ENCODE measurements at regions not wholly inside any gene's neighbourhood (a gene's known extent, or its start where the extent isn't known, plus 50 kb on each side); places are given as distances from the start of the nearest gene placed in this dataset.

DNA sequence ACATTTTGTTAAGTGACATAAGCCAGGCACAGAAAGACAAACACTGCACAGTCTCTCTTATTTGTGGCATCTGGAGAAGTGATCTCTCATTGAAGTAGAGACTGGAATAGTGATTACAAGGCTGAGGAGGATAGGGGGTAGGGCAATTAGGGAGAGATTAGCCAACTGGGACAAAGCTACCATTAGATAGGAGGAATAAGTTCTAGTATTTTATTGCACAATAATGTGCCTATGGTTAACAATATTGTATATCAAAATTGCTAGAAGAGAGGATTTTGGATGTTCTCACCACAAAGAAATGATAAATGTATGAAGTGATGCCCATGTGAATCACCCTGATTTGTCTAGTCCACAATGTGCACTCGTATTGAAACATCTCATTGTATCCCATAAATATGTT, 281.8 kb downstream of the MTRR start:
- DNase-seq: no peak

DNA sequence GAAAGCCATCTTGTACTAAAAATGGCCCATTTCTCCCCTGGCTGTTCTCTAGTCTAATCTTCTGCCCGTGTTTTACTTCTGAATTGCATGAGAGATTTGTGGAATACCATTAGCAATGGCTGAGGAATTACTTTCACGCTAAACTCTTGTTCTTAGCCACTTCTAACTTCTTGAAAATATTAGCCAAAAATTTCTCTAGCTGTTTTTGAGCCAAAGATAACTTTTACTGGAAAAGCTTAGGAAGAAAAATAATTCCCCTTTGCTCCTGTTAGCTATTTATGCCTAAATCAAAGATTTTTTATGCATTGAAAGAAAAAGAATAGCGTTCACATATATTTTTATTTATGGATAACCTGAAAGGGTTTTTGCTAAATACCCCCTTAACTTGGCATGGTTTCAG, 287.8 kb downstream of the MTRR start:
- no peak for DNase-seq

DNA sequence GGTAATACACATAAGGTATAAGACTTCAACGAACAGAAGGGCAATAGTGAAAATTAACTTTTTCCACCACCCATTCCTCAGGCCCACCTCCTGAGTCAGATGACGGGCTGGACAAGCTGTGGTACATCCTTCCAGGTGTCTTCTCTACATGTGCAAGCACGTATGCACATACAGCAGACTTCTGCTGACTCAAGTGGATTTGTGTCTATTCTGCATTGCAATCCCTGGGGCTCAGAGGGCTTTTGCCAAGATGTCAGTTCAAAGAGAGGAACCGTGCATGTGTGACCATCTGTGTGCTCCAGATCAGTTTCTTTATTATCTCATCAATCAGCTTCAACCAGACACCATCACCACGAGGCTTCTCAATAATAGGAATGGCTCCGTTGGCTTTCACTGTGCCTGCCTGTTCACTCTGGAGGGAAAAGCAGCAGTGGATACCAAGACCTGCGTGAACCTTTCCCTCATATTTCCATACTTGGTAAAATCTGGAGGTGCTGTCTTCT, 288.4 kb downstream of the MTRR start:
- no peak for DNase-seq

DNA sequence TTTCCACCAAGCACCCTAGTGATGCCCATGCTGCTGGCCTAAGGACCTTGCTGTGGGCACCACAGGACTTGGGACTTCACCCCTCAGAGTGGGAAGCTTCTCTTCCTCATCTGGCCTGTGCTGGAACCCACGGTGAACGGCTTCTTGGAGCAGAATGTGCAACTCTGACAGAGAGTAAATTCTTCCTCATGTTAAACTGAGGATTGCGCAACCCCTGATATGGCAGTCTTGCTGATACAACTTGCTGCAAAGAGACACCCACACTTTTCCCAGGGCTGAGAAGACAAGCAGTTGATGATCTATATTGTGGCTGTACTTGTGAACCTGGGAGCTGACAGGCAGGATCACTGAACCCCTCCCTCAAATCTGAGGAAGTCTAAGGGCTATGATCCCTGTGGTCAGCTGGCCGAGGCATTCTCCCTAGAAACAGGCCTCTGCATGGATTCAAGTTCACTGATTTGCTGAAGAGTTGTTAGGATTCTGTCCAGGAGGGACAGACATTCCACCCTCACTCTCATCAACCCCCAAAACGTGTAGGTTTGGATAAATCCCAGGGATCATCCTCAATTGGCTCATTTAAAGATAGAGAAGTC, 307.2 kb downstream of the MTRR start:
- DNase-seq: no peak

DNA sequence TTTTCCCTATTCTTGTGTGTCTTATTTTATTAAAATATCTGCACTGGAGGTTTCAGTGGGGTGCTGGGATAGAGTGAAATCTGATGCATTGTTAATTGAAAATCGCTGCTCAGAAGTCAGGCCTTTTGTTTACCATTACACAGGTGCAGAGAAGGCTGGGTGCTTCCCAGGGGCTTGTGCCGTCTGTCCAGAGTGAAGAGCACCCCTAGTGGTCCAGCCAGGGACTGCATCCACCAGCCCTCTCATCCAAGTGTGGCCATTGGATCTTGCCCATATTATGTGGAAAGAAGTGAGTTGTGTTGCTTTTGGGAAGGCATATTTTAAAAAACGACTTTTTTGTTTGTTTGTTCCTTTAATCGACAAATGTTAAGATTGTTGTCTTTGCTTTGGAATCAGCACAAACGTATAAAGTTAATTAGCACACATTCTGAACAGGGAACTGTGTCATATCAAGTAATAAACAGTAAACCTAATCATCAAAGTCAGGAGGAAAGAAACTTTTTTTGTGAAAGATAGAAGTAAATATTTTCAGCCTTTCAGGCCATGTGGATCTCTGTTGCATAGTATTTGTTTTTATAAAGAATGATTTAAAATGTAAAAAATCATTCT, 315.6 kb downstream of the MTRR start:
- peak; percentile 7 for DNase-seq

DNA sequence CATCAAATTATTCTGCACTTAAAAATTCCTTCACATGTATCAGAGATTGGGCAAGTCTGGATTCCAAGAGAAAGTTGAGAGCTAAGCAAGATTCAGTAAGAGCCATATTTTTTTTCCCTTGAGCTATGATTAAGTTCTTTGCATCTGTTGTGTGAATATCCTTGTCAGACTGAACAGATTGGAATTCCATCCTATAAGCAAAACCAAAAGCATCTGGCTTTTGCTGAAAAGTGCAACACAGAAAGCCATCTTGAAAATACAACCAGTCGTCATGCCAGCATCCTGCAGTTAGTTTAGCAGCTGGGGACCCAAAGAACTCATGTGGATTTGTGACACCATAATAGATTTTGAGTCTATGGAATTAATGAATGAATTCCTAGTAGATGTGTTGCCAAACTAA, 316.9 kb downstream of the MTRR start:
- DNase-seq: no peak

DNA sequence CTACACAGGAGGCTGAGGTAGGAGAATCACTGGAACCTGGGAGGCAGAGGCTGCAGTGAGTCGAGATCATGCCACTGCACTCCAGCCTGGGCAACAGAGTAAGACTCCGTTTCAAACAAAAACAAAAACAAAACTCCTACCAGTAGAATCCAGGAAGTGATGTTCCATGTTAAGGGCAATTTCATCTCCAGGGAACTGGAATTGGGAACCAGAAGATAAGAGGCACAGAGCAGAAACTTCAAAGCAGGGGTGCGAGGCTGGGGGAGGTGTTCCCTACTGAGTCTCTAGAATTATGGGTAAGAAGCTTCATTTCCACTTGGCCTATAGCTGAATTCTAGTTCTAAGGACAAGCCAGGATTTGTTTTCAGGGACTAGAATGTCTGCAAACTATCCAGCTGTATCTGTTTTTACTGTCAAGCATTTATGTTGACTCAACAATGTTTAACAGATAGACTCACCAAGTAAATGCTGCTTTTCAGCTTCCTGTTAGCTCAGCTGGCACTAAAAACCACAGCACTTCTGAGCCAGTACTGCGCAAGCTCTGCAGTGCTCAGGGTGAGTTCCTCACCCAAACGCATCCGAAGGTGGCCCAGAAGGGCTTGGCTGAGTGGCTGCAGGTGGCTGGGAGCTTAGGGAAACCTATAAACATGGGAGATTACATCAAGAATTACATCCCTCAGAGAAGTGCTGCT, 320.1 kb downstream of the MTRR start:
- no peak for DNase-seq

DNA sequence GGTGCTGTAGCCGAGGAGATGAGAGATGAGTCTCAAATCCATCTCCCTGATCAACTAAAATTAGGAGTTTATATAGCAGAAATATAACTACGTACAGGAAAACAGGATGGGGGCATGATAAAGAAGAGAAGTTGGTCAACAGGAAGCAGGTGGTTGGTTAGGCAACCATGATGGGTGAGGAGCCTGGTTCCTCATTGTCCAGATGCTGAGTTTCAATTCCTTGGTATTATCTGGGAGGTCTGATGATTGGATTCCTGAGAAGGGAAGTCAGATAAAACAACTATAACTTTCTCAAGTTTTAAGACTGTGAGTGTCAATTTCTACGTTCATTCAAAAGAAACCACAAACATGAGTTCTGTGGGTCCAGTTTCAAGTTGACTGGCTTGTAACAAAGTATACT, 323.9 kb downstream of the MTRR start:
- DNase-seq: no peak

DNA sequence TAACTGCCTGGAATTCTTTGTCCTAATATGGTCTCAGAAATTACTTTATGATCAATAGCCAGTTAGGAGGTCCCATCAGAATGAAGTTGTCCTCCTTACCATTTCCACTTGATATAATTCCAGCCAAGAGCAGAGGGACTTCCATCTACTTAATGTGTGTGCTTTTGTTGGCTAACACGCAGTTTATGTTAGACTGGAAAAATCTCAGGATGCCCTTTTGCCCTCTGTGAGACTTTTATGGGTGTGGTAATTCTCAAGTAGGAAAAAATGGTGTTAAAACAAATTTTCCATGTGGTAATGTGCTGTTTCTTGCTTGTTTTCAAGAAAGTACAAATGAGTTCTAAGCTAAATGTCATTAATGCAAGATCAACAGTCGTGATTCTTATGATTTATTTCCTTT, 327.1 kb downstream of the MTRR start:
- no peak for DNase-seq

DNA sequence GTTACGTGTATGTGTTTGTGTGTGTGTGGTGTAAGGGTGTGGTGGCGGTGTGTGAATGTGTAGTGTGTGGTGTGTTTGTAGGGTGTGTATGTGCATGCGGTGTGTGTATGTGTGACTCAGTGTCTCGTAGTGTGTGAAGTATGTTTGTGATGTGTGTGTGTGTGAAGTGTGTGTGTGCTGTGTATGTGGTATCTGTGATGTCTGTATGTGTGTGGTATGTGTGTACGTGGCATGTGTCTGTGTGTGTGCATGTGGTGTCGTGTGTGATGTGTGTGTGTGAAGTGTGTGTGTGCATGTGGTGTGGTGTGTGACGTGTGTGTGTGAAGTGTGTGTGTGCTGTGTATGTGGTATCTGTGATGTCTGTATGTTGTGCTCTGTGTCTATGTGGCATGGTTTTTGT, 339.4 kb downstream of the MTRR start:
- no peak for DNase-seq

DNA sequence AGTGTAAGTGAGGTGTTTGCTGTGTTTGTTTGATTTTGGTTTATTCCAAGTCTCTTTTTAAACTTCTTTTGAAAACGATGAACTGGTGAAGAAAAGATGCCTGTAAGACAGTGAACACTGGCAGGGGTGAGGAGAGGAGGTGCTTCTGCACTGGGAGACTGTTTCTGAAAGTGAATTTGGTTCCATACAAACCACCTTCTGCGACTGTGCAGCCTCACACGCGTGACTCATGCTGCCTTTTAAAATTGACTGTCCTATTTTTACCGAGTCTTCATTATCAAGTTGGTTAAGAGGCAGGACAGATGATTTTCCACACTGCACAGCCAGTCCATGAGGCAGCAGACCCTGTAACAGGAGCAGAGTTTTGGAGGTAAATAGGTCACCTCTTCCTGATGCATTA, 340.6 kb downstream of the MTRR start:
- DNase-seq: no peak

DNA sequence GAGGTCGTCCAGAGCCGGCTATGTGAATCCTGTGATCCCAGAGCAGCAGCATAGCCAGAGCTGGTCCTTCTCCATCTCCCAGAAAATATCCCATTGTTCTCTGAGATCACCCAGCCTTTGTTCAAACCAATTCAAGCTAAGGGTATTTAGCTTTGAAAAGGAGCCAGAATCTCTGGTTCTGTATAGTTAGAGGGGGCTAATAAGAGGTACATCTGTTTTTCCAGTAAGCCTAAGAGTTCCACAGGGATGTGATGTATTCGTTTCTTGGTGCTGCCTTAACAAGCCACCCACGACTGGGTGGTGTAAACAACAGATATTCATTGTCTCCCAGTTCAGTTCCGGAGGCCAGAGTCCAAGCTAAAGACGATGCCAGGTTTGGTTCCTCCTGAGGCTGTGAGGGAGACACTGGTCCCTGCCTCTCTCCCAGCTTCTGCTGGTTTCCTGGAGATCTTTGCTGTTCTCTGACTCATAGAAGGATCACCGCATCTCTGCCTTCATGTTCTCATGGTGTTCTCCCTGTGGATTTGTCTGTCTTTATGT, 344.8 kb downstream of the MTRR start:
- no peak for DNase-seq

DNA sequence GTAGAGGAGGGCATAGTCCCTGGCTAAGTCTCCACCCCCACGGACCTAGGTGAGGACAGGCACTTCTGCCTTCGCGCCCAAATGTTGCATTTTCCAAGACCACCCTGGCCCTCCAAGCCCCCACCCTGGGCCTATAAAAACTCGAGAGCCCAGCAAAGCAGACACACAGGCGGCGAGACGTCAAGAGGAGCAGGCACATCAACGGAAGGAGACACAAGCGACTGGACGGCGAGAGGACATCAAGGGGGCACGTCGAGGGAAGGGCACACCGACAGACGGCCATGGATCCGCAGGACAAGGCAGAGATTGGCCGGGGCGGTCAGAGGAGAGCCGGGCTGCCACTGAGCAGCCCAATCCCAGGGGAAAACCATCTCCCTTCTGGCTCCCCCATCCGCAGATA, 348.0 kb downstream of the MTRR start:
- no peak for DNase-seq

DNA sequence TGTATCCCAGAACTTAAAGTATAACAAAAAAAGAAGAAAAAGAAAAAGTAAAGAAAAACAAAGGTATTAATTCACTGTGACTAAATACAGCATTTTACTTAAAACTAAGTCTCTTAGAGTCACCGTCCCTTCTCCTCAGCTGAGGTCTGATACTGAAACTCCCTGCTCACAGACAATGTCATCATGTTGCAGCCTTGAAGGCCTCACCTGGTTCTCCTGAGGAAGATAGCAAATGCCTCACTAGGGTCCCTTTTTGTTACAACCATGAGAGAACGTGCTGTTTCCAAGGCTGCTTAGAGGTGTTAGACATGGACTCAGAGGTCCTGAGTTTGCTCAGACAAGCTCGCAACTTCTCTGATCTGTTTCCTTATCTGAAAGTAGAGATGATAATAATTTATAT, 357.2 kb downstream of the MTRR start:
- no peak for DNase-seq

DNA sequence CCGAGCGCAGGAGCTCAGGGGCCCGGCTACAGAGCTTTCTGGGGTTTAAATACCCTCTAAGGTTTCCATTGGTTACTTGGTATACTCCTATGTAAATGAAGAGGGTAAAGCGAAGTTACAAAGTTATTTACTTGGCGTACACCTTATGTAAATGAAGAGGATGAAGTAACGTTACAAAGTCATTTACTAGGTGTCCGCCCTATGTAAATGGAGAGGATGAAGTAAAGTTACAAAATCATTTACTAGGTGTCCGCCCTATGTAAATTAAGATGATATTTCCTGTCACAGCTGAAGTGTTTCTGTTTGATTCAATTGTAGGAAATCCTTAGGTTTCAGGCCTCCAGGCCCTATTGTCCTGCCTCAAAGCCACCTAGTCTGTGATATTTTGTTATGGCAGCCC, 358.2 kb downstream of the MTRR start:
- DNase-seq: no peak

DNA sequence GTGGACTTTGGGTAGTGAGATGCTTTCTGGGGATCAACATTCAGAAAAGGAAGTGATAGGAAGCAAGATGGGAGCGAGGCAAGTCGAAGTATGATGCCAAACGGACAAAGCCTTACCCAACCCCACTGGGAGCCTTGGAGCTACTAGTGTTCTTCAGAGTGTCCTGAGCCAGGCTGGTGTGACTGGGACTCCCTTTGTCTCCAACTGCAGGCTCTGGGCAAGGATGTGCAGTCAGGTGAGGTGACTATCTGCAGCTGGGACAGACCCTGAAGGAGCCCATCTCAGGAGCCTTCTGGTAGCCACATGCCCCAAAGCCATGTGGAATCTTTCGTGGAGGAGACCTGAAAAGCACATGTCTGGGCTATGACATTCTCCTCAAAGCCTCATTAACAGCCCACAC, 360.6 kb downstream of the MTRR start:
- DNase-seq: no peak

DNA sequence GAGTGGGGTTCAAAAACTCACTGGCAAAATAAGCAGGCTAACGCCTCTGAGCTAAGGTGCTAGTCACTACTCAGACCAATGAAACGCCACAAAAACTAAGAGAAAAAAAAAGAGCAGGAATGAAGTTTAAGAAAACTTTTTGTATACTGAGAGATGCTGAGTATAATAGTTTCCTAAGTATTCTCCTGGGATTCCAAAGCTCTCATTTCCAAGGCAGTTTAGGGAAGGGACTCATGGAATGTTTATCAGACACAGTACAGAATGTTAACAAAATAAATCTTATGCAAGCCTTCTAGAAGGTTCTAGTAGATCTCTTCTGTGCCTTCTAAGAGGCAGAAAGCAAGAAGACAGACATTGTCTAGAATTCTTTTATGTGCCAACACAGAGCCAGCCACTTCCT, 361.9 kb downstream of the MTRR start:
- DNase-seq: no peak

DNA sequence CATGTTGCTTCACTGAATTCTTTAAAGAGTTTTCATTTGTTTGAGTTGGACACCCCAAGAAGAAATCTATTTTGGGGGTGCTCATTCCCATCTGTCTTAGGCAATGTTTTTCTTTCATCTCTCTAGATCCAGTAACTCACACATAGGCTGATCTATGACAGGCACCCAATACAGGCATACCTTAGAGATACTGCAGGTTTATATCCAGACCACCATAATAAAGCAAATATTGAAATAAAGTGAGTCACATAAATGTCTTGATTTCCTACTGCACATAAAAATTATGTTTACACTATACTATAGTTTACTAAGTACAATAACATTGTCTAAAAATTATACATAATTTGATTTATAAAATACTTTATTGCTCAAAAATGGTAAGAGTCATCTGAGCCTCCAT, 364.5 kb downstream of the MTRR start:
- DNase-seq: no peak

DNA sequence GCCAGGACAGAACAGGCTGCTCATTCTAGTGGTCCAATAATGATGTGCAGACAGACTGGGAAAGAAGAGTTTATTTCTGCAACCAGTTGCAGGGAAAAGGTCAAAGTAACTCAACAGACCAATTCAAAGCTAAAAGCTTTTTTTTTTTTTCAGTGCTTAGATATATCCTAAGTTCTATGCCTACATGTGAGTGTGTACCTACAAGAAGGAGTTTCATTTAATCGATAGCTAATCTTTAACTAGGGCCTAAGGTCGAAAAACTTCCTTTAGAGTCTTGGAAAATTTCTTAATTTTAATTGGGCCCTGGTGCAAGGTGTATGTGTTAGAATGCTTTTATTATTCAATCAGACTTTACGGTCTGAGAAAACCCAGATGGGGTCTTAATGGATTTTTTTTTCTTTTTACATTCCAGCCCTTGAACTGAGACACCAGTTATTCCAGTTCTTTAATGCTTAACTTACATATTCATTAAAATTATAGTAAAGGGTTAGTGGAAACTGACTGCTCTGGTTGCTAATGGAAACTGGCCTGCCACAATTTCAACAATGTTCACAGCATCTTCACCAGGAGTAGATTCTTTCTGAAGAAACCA, 365.3 kb downstream of the MTRR start:
- DNase-seq: no peak

DNA sequence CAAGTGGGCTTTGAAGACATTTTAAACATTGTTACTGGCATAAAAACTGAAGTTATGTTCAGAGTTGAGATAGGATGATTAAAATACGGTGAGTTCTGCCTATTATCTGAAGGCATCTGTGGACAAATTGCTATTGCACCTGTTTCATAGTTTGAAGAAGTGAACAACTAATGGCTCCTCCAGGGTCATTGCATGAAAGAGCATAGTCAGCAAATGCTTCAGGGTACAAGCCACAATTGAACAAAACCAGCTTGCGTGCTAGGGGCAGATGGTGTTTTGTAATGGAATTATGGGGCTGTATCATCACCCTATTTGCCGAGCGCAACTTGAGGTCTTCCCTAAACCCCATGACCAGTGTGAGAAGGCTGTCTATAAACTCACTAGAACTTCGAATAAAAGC, 369.1 kb downstream of the MTRR start:
- DNase-seq: no peak

DNA sequence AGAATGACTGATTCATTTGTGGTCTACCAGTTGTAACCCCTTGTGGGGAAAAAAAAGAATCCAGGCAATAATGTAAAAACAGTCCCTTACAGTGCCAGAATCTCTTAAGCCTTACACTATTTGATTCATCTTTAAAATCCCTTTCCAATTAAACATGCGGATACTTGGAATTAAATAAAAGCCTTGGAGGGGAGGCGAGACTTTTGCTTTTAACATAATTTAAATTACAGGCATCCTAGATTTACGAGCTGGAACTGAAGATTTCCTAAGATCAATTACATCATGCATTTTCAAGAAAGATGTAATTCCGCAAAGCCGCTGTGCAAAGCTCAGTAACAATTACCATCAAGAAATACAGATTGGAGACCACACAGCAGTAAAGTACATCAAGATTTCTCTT, 370.2 kb downstream of the MTRR start:
- DNase-seq: no peak

DNA sequence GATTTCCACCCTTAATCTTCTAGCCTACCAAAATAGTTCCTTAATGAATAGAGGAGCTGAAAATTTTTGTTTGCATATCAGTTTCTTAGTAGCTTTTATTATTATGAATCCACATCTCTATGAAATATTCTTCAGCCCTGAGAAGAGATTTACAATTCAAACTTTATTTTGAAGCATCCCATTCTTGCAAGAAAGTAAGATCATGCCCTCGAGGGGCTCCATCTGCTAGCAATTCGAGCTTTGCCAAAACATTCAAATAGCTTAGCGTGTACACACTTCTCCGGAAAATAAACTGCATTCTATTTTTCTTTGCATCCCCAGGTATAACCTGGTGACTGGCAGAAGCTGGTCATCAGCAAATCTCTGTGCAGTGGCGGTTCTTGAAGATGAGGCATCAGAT, 370.7 kb downstream of the MTRR start:
- no peak for DNase-seq

DNA sequence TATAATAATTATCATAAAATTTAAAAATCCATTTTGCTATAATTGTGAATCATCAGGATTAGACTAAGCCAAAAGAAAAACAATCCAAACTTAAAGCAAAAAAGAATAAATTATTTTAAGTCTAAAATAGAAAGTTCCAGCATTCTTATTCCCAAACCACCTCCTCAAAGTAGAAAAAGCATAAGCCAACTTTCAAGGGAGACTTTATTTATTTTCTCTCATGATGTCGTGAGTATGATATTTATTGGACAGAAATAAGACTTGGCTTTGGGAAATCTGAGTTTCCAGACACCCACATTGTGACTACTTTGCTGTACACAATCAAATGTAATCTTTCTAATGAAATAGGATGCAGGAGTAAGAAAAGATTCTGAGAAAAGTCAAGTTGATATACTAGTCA, 372.1 kb downstream of the MTRR start:
- no peak for DNase-seq

DNA sequence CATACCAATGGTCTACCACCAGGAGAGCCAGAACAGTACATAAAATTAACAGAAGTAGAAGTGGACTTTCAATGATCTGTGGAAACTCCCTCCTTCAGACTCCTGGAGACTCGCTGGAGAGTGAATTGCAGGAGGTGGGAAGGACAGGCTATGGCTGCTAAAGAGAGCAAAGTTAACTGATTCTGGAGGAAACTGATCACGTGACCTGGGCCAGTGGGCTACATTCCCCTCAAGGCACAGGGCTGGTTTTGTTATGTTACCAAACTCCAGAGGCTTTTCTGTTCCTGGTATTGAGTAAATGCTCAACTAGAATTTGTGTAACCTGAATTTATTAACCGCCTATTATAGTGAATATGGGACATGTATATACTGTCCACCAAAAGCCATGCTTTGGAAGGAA, 372.6 kb downstream of the MTRR start:
- no peak for DNase-seq
